Cerebellar nuclear complex (tissue), 1 donor: ENCODE measurements at regions not wholly inside any gene's neighbourhood (a gene's known extent, or its start where the extent isn't known, plus 50 kb on each side); places are given as distances from the start of the nearest gene placed in this dataset.
"Not testable (repeated sequence)": the region's sequence is repeated elsewhere in the genome, so short reads cannot be mapped to it uniquely, and the experiment has no call there.

Experiments
- DNase-seq, 2 experiments: peaks; one replicate each; lab custom pipeline; 2025; lab: John Stamatoyannopoulos, UW

DNA sequence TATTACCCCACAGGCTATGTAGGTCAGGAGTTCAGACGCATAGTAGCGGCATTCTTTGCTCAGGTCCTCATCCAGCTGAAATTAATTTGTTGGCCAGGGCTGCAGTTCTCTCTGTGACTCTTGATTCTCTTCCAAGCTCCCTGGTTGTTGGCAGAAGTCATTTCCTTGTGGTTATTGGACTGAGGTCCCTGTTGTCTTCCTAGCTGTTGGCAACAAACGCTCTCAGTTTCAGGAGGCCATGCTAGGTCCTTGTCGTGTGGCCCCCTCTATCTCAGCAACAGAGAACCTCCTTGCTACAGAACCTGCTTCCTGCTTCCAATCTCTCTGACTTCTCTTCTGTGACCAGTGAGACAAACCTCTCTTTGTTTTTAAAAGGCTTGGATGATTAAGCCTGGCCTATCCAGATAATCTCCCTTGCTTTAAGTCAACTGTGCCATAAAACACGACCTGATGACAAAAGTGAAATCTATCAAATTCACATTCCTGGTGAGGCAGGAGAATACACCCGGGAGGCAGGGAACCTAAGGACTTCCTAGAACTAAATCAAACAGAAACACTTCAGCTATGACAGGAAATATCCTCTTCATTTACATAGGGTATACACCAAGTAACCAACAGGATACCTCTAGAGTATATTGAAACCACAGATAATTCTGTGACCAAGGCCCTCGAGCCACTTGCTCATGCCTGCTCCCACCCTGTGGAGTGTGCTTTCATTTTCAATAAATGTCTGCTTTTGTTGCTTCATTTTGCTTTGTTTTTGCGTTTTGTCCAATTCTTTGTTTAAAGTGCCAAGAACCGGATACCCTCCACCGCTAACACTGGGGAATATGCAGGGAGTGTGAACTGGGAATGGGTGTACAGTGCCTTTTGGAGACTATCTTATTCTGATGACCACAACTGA lies 196.0 kb downstream of the BTBD3 start:
- peak; percentile 57 to 80 for DNase-seq

- not testable (repeated sequence) for DNase-seq
Measured at GRCh38 chr20:12129114-12129513, 211.4 kb downstream of the BTBD3 start.

- not testable (repeated sequence) for DNase-seq
Measured at GRCh38 chr20:12129532-12129931, 211.8 kb downstream of the BTBD3 start.

DNA sequence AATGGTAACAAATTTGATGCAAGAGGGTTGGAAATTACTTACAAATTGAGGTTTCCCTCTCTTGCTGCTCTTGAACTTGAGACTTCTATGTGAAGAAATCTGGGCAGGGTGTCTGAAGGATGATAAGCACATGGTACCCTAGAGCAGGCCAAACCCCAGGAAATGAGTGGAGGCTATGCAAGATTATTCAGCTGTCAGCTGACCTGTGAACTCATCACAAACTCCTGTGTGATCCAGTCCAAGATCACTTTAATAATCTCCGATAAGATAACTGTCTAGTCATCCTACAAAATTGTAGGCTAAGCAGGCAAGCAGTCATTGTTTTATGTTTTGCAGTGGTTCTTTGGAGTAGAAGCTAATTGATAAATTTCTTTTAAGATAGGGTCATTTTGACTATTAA lies 213.1 kb downstream of the BTBD3 start:
- DNase-seq: no peak

DNA sequence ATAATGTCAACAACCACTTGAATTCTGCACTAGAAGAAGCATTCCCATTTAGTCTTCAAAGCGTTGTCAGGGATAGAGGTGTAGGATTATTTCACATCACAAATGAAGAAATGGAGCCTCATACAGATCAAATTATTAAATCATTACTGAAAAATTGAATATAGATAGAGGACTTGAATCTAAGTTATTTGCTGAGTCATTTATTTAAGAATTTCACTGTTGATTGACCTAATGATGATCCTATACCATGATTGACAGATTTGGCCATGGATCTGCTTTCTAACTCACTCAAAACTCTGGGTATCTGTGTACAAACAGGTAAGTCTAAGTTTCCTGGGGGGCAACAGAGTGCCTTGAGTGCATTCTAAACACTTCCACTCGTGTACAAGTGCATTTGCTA lies 215.9 kb downstream of the BTBD3 start:
- DNase-seq: no peak

DNA sequence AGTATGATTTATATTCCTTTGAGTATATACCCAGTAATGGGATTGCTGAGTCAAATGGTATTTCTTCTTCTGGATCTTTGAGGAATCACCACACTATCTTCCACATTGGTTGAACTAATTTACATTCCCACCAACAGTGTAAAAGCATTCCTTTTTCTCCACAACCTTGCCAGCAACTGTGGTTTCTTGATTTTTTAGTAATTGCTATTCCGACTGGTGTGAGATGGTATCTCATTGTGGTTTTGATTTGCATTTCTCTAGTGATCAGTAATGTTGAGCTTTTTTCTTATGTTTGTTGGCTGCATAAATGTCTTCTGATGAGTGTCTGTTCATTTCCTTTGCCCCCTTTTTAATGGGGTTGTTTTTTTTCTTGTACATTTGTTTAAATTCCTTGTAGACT lies 228.3 kb downstream of the BTBD3 start:
- DNase-seq: not testable (repeated sequence)

DNA sequence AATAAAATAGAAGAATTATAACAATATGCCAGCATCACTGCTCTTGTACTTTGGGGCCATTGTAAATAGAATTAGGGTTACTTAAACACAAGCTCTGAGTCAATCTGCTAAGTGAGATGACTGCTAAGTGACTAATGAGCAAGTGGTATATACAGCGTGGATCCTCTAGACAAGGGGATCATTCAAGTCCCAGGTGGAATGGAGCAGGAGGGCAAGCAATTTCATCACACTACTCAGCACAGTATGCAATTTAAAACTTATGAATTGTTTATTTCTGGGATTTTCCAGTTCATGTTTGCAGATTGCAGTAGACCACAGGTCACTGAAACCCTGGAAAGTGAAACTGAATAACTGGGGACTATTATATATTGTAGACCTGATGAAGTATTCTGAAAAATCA lies 235.3 kb downstream of the BTBD3 start:
- no peak for DNase-seq

GRCh38 chr20:12153628-12154027 lies 235.9 kb downstream of the BTBD3 start:
- no peak for DNase-seq

- no peak for DNase-seq
Measured at GRCh38 chr20:12156252-12156651, 238.6 kb downstream of the BTBD3 start.

GRCh38 chr20:12159261-12159660 lies 241.6 kb downstream of the BTBD3 start:
- no peak for DNase-seq

DNA sequence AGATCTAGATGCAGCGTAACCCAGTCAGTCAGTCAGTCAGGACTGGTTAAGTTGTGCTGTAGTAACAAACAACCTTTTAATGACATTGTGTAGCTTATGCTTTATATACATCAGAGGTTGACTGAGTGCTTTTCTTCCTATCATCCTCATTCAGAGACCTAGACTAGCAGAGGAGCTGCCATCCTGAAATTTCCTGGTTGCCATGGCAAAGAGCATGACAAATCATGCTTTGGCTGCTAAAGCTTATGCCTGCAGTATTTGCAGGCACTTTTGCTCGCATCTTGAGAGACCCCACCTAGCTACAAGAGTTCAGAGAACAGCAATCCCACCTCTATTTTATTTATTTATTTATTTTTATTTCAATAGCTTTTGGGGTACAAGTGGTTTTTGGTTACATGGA lies 244.0 kb downstream of the BTBD3 start:
- no peak for DNase-seq

GRCh38 chr20:12166053-12166717 lies 248.5 kb downstream of the BTBD3 start:
- DNase-seq: no peak

DNA sequence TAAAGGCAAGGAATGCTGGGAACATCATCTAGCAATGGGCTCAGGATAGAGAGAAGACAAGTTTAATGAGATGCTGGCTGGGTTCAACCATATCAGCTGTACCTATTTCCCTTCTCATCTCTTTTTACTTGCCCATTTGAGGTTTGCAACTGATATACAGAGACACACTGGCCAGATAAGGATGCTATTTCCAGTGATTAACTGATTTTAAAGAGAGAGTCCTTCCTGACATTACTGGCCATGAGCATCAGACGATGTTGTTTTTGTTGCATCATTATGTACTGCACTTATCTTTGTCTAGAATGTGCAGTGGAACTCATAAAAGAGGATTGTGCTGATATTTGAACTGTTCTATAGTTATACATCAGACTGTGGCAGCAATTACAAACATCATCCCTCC lies 252.7 kb downstream of the BTBD3 start:
- DNase-seq: no peak

DNA sequence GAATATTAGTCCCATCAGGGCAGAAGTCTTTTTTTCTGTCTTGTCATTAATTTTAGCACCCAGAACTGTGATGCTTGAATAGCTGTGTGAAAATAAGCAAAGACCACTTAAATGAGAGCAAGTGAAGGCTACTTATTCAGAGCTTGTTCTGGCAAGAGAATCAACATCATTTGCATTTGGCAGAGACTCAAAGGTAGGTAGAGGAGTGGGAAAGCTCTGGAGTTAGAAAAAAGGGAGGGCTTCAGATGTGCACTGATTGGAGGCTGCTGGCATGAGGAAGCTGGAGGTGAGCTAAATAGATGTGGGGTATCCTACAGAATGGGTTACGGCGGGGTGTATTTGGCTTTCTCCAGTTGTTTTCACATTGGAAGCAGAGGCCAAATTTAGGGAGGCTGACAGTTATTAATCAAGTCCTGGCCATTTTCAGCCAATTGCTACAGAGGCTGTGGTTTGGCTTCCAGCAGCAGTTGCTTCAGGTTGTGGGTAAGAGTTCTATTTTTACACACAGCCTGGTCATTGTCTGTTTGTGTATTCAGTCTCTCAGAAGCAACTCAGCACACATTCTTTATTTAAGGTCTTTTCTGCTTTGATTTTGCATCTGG lies 254.3 kb downstream of the BTBD3 start:
- no peak for DNase-seq

- no peak for DNase-seq
Measured at GRCh38 chr20:12173347-12174012, 255.8 kb downstream of the BTBD3 start.

GRCh38 chr20:12175538-12175937 lies 257.8 kb downstream of the BTBD3 start:
- DNase-seq: no peak

DNA sequence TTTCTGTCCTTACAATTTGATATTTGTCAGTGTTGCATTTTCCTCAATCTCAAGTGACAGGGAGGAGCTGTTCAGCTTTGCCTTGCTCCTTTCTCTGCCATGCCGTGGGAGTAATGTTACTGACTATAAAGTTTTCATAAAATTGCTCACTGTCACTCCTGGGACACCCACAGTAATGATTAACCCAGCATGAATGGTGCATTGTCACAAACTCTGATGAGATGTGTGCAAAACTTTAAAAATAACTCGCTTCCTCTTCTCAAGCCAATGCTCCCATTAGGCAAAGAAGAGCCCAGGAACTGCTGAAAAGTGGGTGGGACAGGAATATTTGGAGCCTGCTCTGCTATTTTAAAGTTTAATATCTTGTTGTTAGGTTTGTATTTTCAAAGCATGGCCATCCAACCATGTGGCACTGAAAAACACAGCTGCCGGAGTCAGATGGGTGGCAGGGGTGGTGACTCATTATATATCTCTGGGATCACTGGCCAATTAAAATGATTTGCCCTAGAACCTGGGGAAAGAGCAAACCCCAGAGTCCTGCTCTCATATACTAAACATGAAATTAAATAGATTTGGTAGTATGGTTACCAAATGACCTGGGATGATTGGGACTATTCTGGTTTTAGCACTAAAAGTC lies 260.1 kb downstream of the BTBD3 start:
- no peak for DNase-seq

- no peak for DNase-seq
Measured at GRCh38 chr20:12179692-12180091, 262.0 kb downstream of the BTBD3 start.

DNA sequence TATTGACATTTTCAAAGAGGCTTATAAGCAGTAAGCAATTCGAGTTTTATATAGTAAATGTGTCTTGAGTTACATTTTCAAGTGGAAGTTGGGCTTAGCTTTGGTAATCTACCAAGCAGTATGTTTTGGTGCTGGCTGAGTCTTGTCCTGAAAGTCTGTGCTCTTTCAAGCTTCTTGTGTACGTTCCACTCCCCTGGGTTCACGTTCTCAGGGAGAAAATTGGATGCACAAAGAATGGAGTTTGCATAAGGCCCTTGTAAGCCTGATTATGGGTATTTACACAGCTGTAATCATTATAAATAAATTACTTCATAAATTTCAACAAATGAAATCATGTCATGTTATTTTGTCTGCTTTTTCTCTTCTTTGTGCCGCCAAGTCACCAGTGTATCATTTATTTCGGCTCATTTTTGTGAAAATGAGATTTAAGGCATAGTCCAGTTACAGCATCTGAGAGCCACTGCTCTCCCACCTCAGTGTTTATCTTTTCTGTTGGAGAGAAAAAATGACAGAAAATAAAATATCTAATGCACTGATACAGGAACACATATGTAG lies 262.5 kb downstream of the BTBD3 start:
- DNase-seq: no peak

GRCh38 chr20:12198281-12198680 lies 280.6 kb downstream of the BTBD3 start:
- DNase-seq: no peak

DNA sequence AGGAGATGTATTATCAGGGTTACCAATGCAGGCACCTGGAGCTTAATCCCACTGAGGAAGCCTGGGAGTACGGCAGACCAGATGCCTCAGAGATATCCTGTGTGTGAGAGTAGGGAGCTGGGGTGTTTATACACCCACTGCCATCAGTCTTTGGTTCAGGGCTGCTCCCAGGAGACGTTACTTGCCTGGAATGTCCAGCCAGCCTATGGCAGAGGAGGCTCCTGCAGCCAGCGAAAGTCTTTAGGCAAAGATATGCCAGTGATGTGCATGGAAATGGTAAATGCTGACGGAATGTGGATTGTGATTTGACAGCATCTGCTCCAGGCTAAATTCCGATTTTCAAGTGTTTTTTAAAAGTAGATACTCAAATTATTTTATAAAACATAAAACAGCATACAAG lies 282.0 kb downstream of the BTBD3 start:
- DNase-seq: no peak
